H1 (cell line): ENCODE measurements at regions not wholly inside any gene's neighbourhood (a gene's known extent, or its start where the extent isn't known, plus 50 kb on each side); places are given as distances from the start of the nearest gene placed in this dataset.

Source experiments
- CTCF ChIA-PET: fragments of 300-600 bp; sonication (Branson Sonifier 250); formaldehyde crosslinking; loops from one replicate; lab custom pipeline; 2021; ENCODE audit not compliant: partially characterized antibody; lab: Charles Lee
- POLR2A ChIA-PET: fragments of 300-600 bp; sonication (Branson Sonifier 250); formaldehyde crosslinking; loops from one replicate; lab custom pipeline; 2021; ENCODE audit warnings: inconsistent platforms; ENCODE audit not compliant: partially characterized antibody; lab: Charles Lee
- DNase-seq, 2 experiments: peaks; one replicate each; pipeline versions ENCODE4 v3.0.0 to v3.0.0-alpha.2; 2010 to 2022; ENCODE audit warnings: low spot score in 2 of 2, low read depth in 1 of 2, mixed read lengths in 1 of 2
- FAIRE-seq: peaks from 2 replicates; lab custom pipeline; 2011; peaks lifted over from hg19 to GRCh38; lab: Jason Lieb, UNC
- H2AFZ ChIP-seq: 2 replicates; pipeline ENCODE4 v1.8.1; 2012; ENCODE audit warnings: low read length, inconsistent platforms
- H2AK5ac ChIP-seq: 2 replicates; pipeline ENCODE4 v1.6.1; 2013; ENCODE audit warnings: low read depth, low read length
- H2BK120ac ChIP-seq: replicated peaks from 2 replicates; pipeline ENCODE3; 2013; ENCODE audit warnings: low read depth, low read length, inconsistent platforms
- H2BK12ac ChIP-seq: 2 replicates; pipeline ENCODE4 v1.6.1; 2013; ENCODE audit warnings: low read depth, low read length
- H2BK15ac ChIP-seq: 2 replicates; pipeline ENCODE4 v1.6.1; 2013; ENCODE audit warnings: low read length
- H2BK20ac ChIP-seq: 2 replicates; pipeline ENCODE4 v1.6.1; 2013; ENCODE audit warnings: low read length
- H2BK5ac ChIP-seq: 2 replicates; pipeline ENCODE4 v1.6.1; 2013; ENCODE audit warnings: low read depth, low read length
- H3K14ac ChIP-seq: 2 replicates; pipeline ENCODE4 v1.6.1; 2013; ENCODE audit warnings: inconsistent platforms; ENCODE audit not compliant: insufficient read length
- H3K18ac ChIP-seq: 2 replicates; pipeline ENCODE4 v1.6.1; 2013; ENCODE audit warnings: low read length; ENCODE audit errors: extremely low read depth
- H3K23ac ChIP-seq: 2 replicates; pipeline ENCODE4 v1.6.1; 2013; ENCODE audit warnings: inconsistent platforms; ENCODE audit not compliant: insufficient read length
- H3K23me2 ChIP-seq: 2 replicates; pipeline ENCODE4 v1.6.1; 2013; ENCODE audit warnings: low read depth, low read length
- H3K27ac ChIP-seq: 2 replicates; pipeline ENCODE4 v1.6.1; 2011; ENCODE audit warnings: low read depth, low read length, inconsistent platforms
- H3K27me3 ChIP-seq, 4 experiments: replicated peaks in 1 of 4; 1 replicate in 1 of 4; 2 replicates in 3 of 4; pipeline versions ENCODE4 v1.6.1 to v1.8.1; 2011 to 2013; ENCODE audit warnings: low read length in 3 of 4, mild to moderate bottlenecking in 3 of 4, inconsistent platforms in 2 of 4, mixed read lengths in 2 of 4, moderate library complexity in 1 of 4; ENCODE audit not compliant: control insufficient read depth in 3 of 4, insufficient read depth in 3 of 4; ENCODE audit errors: extremely low read depth in 1 of 4
- H3K36me3 ChIP-seq, 4 experiments: 2 replicates each; pipeline versions ENCODE4 v1.6.1 to v1.8.1; 2011 to 2013; ENCODE audit warnings: mild to moderate bottlenecking in 4 of 4, low read length in 3 of 4, moderate library complexity in 2 of 4, control low read depth in 1 of 4, inconsistent platforms in 1 of 4; ENCODE audit not compliant: insufficient read depth in 4 of 4, control insufficient read depth in 2 of 4
- H3K4ac ChIP-seq: replicated peaks from 2 replicates; pipeline ENCODE3; 2013; ENCODE audit warnings: low read length, low read depth, mixed read lengths, inconsistent platforms; ENCODE audit not compliant: insufficient read length
- H3K4me1 ChIP-seq, 4 experiments: replicated peaks in 1 of 4; 1 replicate in 1 of 4; 2 replicates in 3 of 4; pipeline versions ENCODE4 v1.6.1 to v1.8.1; 2011 to 2013; ENCODE audit warnings: low read length in 3 of 4, inconsistent platforms in 2 of 4, mixed read lengths in 1 of 4; ENCODE audit not compliant: insufficient read depth in 4 of 4, control insufficient read depth in 3 of 4
- H3K4me2 ChIP-seq, 2 experiments: 2 replicates each; pipeline versions ENCODE4 v1.6.1 to v1.8.1; 2011 to 2013; ENCODE audit warnings: low read depth in 2 of 2, low read length in 2 of 2, control low read depth in 1 of 2, inconsistent platforms in 1 of 2, mild to moderate bottlenecking in 1 of 2; ENCODE audit not compliant: insufficient read depth in 1 of 2
- H3K4me3 ChIP-seq, 4 experiments: fragments of 200-600, 300-600 bp in 1 of 4; sonication (generic), shearing (Covaris generic), sonication (Bioruptor Twin) in 1 of 4; 2 replicates each; pipeline versions ENCODE4 v1.5.1 to v1.8.1; 2011 to 2016; ENCODE audit warnings: low read length in 4 of 4, low read depth in 3 of 4, control low read depth in 2 of 4, inconsistent platforms in 2 of 4, mild to moderate bottlenecking in 2 of 4, mixed read lengths in 1 of 4, moderate library complexity in 1 of 4; ENCODE audit not compliant: insufficient read depth in 2 of 4; ENCODE audit errors: extremely low read depth in 1 of 4
- H3K56ac ChIP-seq: replicated peaks from 2 replicates; pipeline ENCODE3; 2013; ENCODE audit warnings: low read depth, mild to moderate bottlenecking, mixed read lengths, low read length, inconsistent platforms; ENCODE audit not compliant: insufficient read length
- H3K79me1 ChIP-seq: 2 replicates; pipeline ENCODE4 v1.6.1; 2013; ENCODE audit warnings: low read depth, low read length, control low read depth
- H3K79me2 ChIP-seq, 2 experiments: 2 replicates each; pipeline versions ENCODE4 v1.6.1 to v1.8.1; 2012 to 2013; ENCODE audit warnings: low read length in 2 of 2, mild to moderate bottlenecking in 2 of 2, inconsistent platforms in 1 of 2; ENCODE audit not compliant: insufficient read depth in 2 of 2, control insufficient read depth in 1 of 2
- H3K9ac ChIP-seq, 4 experiments: replicated peaks in 1 of 4; 1 replicate in 1 of 4; 2 replicates in 3 of 4; pipeline versions ENCODE4 v1.6.1 to v1.8.1; 2011 to 2013; ENCODE audit warnings: low read depth in 3 of 4, low read length in 3 of 4, control low read depth in 2 of 4, mild to moderate bottlenecking in 2 of 4, moderate library complexity in 2 of 4, inconsistent platforms in 1 of 4; ENCODE audit errors: extremely low read depth in 1 of 4
- H3K9me3 ChIP-seq, 2 experiments: 2 replicates each; pipeline versions ENCODE4 v1.6.1 to v1.8.1; 2012 to 2013; ENCODE audit warnings: mild to moderate bottlenecking in 2 of 2, moderate library complexity in 2 of 2, control low read depth in 1 of 2, inconsistent platforms in 1 of 2, low read depth in 1 of 2, low read length in 1 of 2, mixed read lengths in 1 of 2; ENCODE audit not compliant: insufficient read depth in 2 of 2
- H4K20me1 ChIP-seq, 2 experiments: replicated peaks in 1 of 2; 2 replicates each; pipeline versions ENCODE3 to v1.8.1; 2011 to 2013; ENCODE audit warnings: inconsistent platforms in 2 of 2, low read length in 2 of 2, mild to moderate bottlenecking in 1 of 2; ENCODE audit not compliant: insufficient read depth in 2 of 2, control insufficient read depth in 1 of 2
- H4K5ac ChIP-seq: 2 replicates; pipeline ENCODE4 v1.6.1; 2013; ENCODE audit warnings: low read length, low read depth, mixed read lengths, inconsistent platforms; ENCODE audit not compliant: insufficient read length
- H4K8ac ChIP-seq: 2 replicates; pipeline ENCODE4 v1.8.0; 2013; ENCODE audit warnings: mild to moderate bottlenecking, moderate library complexity, low read length, inconsistent platforms; ENCODE audit not compliant: insufficient read depth; ENCODE audit errors: extremely low read depth
- H4K91ac ChIP-seq: replicated peaks from 2 replicates; pipeline ENCODE3; 2013; ENCODE audit warnings: low read length, mixed read lengths, inconsistent platforms; ENCODE audit not compliant: insufficient read length
- BCL11A ChIP-seq, 2 experiments: IDR thresholded peaks; one replicate each; pipeline ENCODE4 v1.6.1; 2011; ENCODE audit warnings: low read depth in 2 of 2, low read length in 2 of 2, mild to moderate bottlenecking in 2 of 2
- BRCA1 ChIP-seq: IDR thresholded peaks from 2 replicates; pipeline ENCODE4 v1.6.1; 2012; ENCODE audit warnings: low read depth, low read length, improper control_type of control experiment
- CBX5 ChIP-seq: fragments of 300-800, 300-1000 bp; sonication (generic); IDR thresholded peaks from 2 replicates; pipeline ENCODE4 v1.7.1; 2016; ENCODE audit warnings: antibody characterized with exemption, low read length, low read depth
- WGBS, 2 experiments: shearing (Covaris generic) in 1 of 2; methylation state at CpG; one replicate each; pipeline versions ENCODE4 v1.1.6 to v1.1.7; 2013 to 2015; ENCODE audit warnings: low lambda C conversion rate in 2 of 2, mixed read lengths in 2 of 2, inconsistent platforms in 1 of 2, low coverage in 1 of 2, missing lambda C conversion rate in 1 of 2; ENCODE audit not compliant: insufficient replicate concordance in 2 of 2, insufficient coverage in 1 of 2, insufficient read length in 1 of 2; ENCODE audit errors: extremely low coverage in 1 of 2, missing lambda C conversion rate in 1 of 2; 5-methylcytosine and 5-hydroxymethylcytosine counted together
- TF ChIP-seq, protein P1 (sequence below): IDR thresholded peaks from 2 replicates; pipeline ENCODE4 v1.6.1; 2012; ENCODE audit warnings: inconsistent platforms

DNA sequence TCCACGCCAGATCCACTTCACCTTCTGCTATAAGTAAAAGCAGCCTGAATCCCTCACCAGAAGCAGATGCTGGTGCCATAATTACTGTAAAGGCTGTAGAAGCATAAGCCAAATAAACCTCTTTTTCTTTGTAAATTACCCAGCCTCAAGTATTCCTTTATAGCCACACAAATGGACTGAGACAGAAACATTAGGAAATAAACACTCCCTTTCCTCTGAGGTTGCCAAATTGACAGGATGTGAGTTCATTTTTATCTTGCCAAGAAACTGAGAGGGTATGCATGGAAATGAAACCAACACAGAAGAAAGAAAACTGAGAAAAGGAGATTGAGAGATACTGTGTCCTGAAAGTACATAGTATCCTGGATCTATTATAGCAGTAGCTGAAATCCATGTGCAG, 481.2 kb downstream of the HAO1 start:
- Histone ChIP-seq H2BK12ac (no peak overlapping the region), H3K27ac (no peak overlapping the region), H3K56ac (no peak overlapping the region), H3K4me1 (no peaks in the 10 kb centered on the region), H2BK15ac (no peak overlapping the region), H3K79me1 (no peaks in the 10 kb centered on the region), H3K9me3 (no peaks in the 10 kb centered on the region), H3K79me2 (no peaks in the 10 kb centered on the region), H3K4me2 (no peak overlapping the region), H3K27me3 (no peaks in the 10 kb centered on the region), H3K36me3 (no peaks in the 10 kb centered on the region), H2BK120ac (no peak overlapping the region), H3K23ac (no peak overlapping the region), H2AK5ac (no peak overlapping the region), H2BK20ac (no peak overlapping the region), H3K14ac (no peak overlapping the region), H3K4me3 (no peak overlapping the region), H3K18ac (no peak overlapping the region), H4K91ac (no peak overlapping the region), H3K23me2 (no peaks in the 10 kb centered on the region), H3K9ac (no peak overlapping the region), H2BK5ac (no peak overlapping the region), H3K4ac (no peak overlapping the region), H4K8ac (no peak overlapping the region), H2AFZ (no peak overlapping the region), H4K5ac (no peak overlapping the region), H4K20me1 (peaks cover 0 to 2% of the 10 kb centered on the region in 2 experiments)
- TF ChIP-seq BRCA1 (no peak), CBX5 (no peak), BCL11A (IDR thresholded peaks at IDR 0.05; ENCODE audit: low read depth in 2 of 2, low read length in 2 of 2) (no peak)
- TF ChIP-seq, protein P1, sequence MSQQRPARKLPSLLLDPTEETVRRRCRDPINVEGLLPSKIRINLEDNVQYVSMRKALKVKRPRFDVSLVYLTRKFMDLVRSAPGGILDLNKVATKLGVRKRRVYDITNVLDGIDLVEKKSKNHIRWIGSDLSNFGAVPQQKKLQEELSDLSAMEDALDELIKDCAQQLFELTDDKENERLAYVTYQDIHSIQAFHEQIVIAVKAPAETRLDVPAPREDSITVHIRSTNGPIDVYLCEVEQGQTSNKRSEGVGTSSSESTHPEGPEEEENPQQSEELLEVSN, result no peak
- 86% methylated on average over 1 of the region's 1 CpG; no CpG with 5 or more reads in 1 of the 2 experiments for WGBS, 2 experiments
- DNase-seq (no peak), FAIRE-seq (no peak)
- POLR2A ChIA-PET, result no interaction called here
- CTCF ChIA-PET, result no interaction called here
